GM23338 (cell line): ENCODE measurements at regions not wholly inside any gene's neighbourhood (a gene's known extent, or its start where the extent isn't known, plus 50 kb on each side); places are given as distances from the start of the nearest gene placed in this dataset.

Source experiments
- ATAC-seq: fragments of 200-7000 bp; cut with Tn5 transposase; 3 replicates; pipeline ENCODE4 v1.9.1; 2020
- DNase-seq: peaks from one replicate; pipeline ENCODE4 v3.0.0-alpha.2; 2015; ENCODE audit warnings: low spot score
- H2AFZ ChIP-seq: fragments of 200-600 bp; sonication (generic); 2 replicates; pipeline ENCODE4 v1.8.0; 2016; ENCODE audit warnings: antibody characterized with exemption, mild to moderate bottlenecking, moderate library complexity
- H3F3A ChIP-seq: fragments of 200-600 bp; sonication (generic); replicated peaks from 2 replicates; pipeline ENCODE4 v1.8.0; 2017; ENCODE audit warnings: antibody characterized with exemption, mixed run types, low read depth
- H3K27ac ChIP-seq: fragments of 200-600 bp; sonication (generic); 2 replicates; pipeline ENCODE4 v1.6.1; 2016; ENCODE audit warnings: low read depth
- H3K27me3 ChIP-seq: fragments of 200-600 bp; sonication (generic); 2 replicates; pipeline ENCODE4 v1.8.0; 2016; ENCODE audit warnings: mild to moderate bottlenecking, mixed run types, moderate library complexity; ENCODE audit not compliant: insufficient read depth
- H3K36me3 ChIP-seq: fragments of 200-600 bp; sonication (generic); 2 replicates; pipeline ENCODE4 v1.8.0; 2016; ENCODE audit warnings: mild to moderate bottlenecking; ENCODE audit not compliant: insufficient read depth
- H3K4me1 ChIP-seq: fragments of 200-600 bp; sonication (generic); 2 replicates; pipeline ENCODE4 v1.8.0; 2016; ENCODE audit warnings: mild to moderate bottlenecking, moderate library complexity; ENCODE audit not compliant: insufficient read depth
- H3K4me2 ChIP-seq: fragments of 200-600 bp; sonication (generic); 2 replicates; pipeline ENCODE4 v1.7.1; 2017; ENCODE audit warnings: mixed run types
- H3K4me3 ChIP-seq: fragments of 200-600 bp; sonication (generic); 2 replicates; pipeline ENCODE4 v1.6.1; 2016; ENCODE audit warnings: mixed run types
- H3K79me2 ChIP-seq: fragments of 200-600 bp; sonication (generic); replicated peaks from 2 replicates; pipeline ENCODE4 v1.8.0; 2017; ENCODE audit warnings: mild to moderate bottlenecking; ENCODE audit not compliant: insufficient read depth
- H3K9me2 ChIP-seq: fragments of 200-600 bp; sonication (generic); 2 replicates; pipeline ENCODE4 v1.8.0; 2017; ENCODE audit not compliant: insufficient read depth
- H4K20me1 ChIP-seq: fragments of 200-600 bp; sonication (generic); replicated peaks from 2 replicates; pipeline ENCODE4 v1.8.0; 2017; ENCODE audit warnings: mild to moderate bottlenecking; ENCODE audit not compliant: insufficient read depth
- H3K27ac Mint-ChIP-seq: 2 replicates; pipeline ENCODE4 v1.8.0; 2020; ENCODE audit warnings: inconsistent platforms, mild to moderate bottlenecking, moderate library complexity, mixed read lengths
- H3K27me3 Mint-ChIP-seq: 3 replicates; pipeline ENCODE4 v1.8.0; 2022; ENCODE audit warnings: low read depth, mild to moderate bottlenecking, moderate library complexity, mixed read lengths, inconsistent platforms; ENCODE audit not compliant: insufficient read depth, poor library complexity
- H3K36me3 Mint-ChIP-seq: 3 replicates; pipeline ENCODE4 v1.8.0; 2021; ENCODE audit warnings: low read depth, mild to moderate bottlenecking, inconsistent platforms, moderate library complexity, mixed read lengths
- H3K4me1 Mint-ChIP-seq: 3 replicates; pipeline ENCODE4 v1.8.0; 2020; ENCODE audit warnings: mild to moderate bottlenecking, inconsistent platforms, mixed read lengths
- H3K4me3 Mint-ChIP-seq: 3 replicates; pipeline ENCODE4 v1.8.0; 2021; ENCODE audit warnings: moderate library complexity, mild to moderate bottlenecking, inconsistent platforms, mixed read lengths
- H3K9me3 Mint-ChIP-seq: 3 replicates; pipeline ENCODE4 v1.8.0; 2020; ENCODE audit warnings: moderate library complexity, mild to moderate bottlenecking, inconsistent platforms, mixed read lengths
- CREB1 ChIP-seq: fragments of 250-450 bp; sonication (Bioruptor Pico); IDR thresholded peaks from 2 replicates; pipeline ENCODE4 v1.5.0; 2020; ENCODE audit warnings: low read depth, mild to moderate bottlenecking, moderate library complexity
- EZH2 ChIP-seq: fragments of 200-600 bp; sonication (generic); IDR thresholded peaks from one replicate; pipeline ENCODE4 v1.8.0; 2017; ENCODE audit warnings: antibody characterized with exemption, mild to moderate bottlenecking, low read depth; ENCODE audit not compliant: unreplicated experiment
- EZH2phosphoT487 ChIP-seq: fragments of 200-600 bp; sonication (generic); IDR thresholded peaks from one replicate; pipeline ENCODE4 v1.8.1; 2018; ENCODE audit warnings: antibody characterized with exemption; ENCODE audit not compliant: unreplicated experiment
- JUNB ChIP-seq: IDR thresholded peaks from one replicate; pipeline ENCODE4 v1.6.1; 2016; ENCODE audit warnings: antibody characterized with exemption; ENCODE audit not compliant: unreplicated experiment
- NANOG ChIP-seq: IDR thresholded peaks from 2 replicates; pipeline ENCODE4 v1.6.1; 2016; ENCODE audit warnings: antibody characterized with exemption, borderline replicate concordance
- POLR2AphosphoS5 ChIP-seq: IDR thresholded peaks from 2 replicates; pipeline ENCODE4 v1.6.1; 2016; ENCODE audit warnings: antibody characterized with exemption, low read depth
- STAT1 ChIP-seq: IDR thresholded peaks from one replicate; pipeline ENCODE4 v1.6.1; 2016; ENCODE audit warnings: antibody characterized with exemption; ENCODE audit not compliant: unreplicated experiment
- ZNF114 ChIP-seq: fragments of 250-450 bp; sonication (Bioruptor Pico); IDR thresholded peaks from 2 replicates; pipeline ENCODE4 v1.5.0; 2020; ENCODE audit warnings: mild to moderate bottlenecking, moderate library complexity
- ZNF331 ChIP-seq: fragments of 250-450 bp; sonication (Bioruptor Pico); IDR thresholded peaks from 2 replicates; pipeline ENCODE4 v1.5.0; 2020; ENCODE audit warnings: low read depth, mild to moderate bottlenecking, moderate library complexity
- TF ChIP-seq, protein P1 (sequence below): IDR thresholded peaks from one replicate; pipeline ENCODE4 v1.6.1; 2018; ENCODE audit warnings: antibody characterized with exemption; ENCODE audit not compliant: unreplicated experiment
- TF ChIP-seq, protein P2 (sequence below): fragments of 250-450 bp; sonication (Bioruptor Pico); IDR thresholded peaks from 2 replicates; pipeline ENCODE4 v1.5.0; 2020; ENCODE audit warnings: mild to moderate bottlenecking, moderate library complexity
- TF ChIP-seq, protein P3 (sequence below), 2 experiments: fragments of 200-600 bp in 1 of 2; sonication (generic) in 1 of 2; conservative IDR thresholded peaks; 2 replicates each; pipeline versions ENCODE4 v1.5.1 to v1.6.1; 2016 to 2017; ENCODE audit warnings: antibody characterized with exemption in 2 of 2, low read depth in 2 of 2, mild to moderate bottlenecking in 2 of 2, moderate library complexity in 1 of 2
- TF ChIP-seq, protein P4 (sequence below): IDR thresholded peaks from 2 replicates; pipeline ENCODE4 v1.6.1; 2016; ENCODE audit warnings: antibody characterized with exemption

DNA sequence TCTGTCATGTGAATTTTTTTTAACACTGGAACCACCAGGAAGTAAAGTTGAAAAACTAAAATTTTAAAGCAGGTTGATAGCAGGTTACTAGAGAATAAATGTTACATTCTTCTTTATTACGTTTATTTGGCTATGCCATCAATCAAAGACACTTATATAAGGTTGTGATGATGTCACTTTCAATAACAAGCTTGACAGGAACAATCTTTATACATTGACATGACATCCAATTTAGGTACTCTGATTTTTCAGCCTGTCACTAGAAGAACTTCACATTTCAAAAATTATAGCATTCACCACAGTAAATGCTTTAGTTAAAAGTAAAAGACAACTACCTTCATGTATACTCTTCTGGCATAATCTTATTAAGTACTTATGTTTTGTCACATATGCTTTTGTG is 696.8 kb upstream of the NCAM2 start:
- ATAC-seq, result no peak
- Histone ChIP-seq H4K20me1 (no peaks in the 10 kb centered on the region), H3K4me1 (no peaks in the 10 kb centered on the region), H2AFZ (no peak overlapping the region), H3K4me3 (no peak overlapping the region), H3K4me2 (no peak overlapping the region), H3K27ac (no peak overlapping the region), H3K79me2 (no peaks in the 10 kb centered on the region), H3K9me2 (no peaks in the 10 kb centered on the region), H3K27me3 (no peaks in the 10 kb centered on the region), H3F3A (no peaks in the 10 kb centered on the region), H3K36me3 (no peaks in the 10 kb centered on the region)
- Mint-ChIP-seq H3K9me3 (0 out of 3 replicates have a peak, but pooled peaks cover 2% of the 10 kb centered on the region), H3K27me3 (peaks cover 3% of the 10 kb centered on the region), H3K4me3 (no peak overlapping the region), H3K36me3 (no peaks in the 10 kb centered on the region), H3K4me1 (no peaks in the 10 kb centered on the region), H3K27ac (no peak overlapping the region)
- TF ChIP-seq, protein P1, sequence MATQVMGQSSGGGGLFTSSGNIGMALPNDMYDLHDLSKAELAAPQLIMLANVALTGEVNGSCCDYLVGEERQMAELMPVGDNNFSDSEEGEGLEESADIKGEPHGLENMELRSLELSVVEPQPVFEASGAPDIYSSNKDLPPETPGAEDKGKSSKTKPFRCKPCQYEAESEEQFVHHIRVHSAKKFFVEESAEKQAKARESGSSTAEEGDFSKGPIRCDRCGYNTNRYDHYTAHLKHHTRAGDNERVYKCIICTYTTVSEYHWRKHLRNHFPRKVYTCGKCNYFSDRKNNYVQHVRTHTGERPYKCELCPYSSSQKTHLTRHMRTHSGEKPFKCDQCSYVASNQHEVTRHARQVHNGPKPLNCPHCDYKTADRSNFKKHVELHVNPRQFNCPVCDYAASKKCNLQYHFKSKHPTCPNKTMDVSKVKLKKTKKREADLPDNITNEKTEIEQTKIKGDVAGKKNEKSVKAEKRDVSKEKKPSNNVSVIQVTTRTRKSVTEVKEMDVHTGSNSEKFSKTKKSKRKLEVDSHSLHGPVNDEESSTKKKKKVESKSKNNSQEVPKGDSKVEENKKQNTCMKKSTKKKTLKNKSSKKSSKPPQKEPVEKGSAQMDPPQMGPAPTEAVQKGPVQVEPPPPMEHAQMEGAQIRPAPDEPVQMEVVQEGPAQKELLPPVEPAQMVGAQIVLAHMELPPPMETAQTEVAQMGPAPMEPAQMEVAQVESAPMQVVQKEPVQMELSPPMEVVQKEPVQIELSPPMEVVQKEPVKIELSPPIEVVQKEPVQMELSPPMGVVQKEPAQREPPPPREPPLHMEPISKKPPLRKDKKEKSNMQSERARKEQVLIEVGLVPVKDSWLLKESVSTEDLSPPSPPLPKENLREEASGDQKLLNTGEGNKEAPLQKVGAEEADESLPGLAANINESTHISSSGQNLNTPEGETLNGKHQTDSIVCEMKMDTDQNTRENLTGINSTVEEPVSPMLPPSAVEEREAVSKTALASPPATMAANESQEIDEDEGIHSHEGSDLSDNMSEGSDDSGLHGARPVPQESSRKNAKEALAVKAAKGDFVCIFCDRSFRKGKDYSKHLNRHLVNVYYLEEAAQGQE, result no peak
- TF ChIP-seq, protein P2, sequence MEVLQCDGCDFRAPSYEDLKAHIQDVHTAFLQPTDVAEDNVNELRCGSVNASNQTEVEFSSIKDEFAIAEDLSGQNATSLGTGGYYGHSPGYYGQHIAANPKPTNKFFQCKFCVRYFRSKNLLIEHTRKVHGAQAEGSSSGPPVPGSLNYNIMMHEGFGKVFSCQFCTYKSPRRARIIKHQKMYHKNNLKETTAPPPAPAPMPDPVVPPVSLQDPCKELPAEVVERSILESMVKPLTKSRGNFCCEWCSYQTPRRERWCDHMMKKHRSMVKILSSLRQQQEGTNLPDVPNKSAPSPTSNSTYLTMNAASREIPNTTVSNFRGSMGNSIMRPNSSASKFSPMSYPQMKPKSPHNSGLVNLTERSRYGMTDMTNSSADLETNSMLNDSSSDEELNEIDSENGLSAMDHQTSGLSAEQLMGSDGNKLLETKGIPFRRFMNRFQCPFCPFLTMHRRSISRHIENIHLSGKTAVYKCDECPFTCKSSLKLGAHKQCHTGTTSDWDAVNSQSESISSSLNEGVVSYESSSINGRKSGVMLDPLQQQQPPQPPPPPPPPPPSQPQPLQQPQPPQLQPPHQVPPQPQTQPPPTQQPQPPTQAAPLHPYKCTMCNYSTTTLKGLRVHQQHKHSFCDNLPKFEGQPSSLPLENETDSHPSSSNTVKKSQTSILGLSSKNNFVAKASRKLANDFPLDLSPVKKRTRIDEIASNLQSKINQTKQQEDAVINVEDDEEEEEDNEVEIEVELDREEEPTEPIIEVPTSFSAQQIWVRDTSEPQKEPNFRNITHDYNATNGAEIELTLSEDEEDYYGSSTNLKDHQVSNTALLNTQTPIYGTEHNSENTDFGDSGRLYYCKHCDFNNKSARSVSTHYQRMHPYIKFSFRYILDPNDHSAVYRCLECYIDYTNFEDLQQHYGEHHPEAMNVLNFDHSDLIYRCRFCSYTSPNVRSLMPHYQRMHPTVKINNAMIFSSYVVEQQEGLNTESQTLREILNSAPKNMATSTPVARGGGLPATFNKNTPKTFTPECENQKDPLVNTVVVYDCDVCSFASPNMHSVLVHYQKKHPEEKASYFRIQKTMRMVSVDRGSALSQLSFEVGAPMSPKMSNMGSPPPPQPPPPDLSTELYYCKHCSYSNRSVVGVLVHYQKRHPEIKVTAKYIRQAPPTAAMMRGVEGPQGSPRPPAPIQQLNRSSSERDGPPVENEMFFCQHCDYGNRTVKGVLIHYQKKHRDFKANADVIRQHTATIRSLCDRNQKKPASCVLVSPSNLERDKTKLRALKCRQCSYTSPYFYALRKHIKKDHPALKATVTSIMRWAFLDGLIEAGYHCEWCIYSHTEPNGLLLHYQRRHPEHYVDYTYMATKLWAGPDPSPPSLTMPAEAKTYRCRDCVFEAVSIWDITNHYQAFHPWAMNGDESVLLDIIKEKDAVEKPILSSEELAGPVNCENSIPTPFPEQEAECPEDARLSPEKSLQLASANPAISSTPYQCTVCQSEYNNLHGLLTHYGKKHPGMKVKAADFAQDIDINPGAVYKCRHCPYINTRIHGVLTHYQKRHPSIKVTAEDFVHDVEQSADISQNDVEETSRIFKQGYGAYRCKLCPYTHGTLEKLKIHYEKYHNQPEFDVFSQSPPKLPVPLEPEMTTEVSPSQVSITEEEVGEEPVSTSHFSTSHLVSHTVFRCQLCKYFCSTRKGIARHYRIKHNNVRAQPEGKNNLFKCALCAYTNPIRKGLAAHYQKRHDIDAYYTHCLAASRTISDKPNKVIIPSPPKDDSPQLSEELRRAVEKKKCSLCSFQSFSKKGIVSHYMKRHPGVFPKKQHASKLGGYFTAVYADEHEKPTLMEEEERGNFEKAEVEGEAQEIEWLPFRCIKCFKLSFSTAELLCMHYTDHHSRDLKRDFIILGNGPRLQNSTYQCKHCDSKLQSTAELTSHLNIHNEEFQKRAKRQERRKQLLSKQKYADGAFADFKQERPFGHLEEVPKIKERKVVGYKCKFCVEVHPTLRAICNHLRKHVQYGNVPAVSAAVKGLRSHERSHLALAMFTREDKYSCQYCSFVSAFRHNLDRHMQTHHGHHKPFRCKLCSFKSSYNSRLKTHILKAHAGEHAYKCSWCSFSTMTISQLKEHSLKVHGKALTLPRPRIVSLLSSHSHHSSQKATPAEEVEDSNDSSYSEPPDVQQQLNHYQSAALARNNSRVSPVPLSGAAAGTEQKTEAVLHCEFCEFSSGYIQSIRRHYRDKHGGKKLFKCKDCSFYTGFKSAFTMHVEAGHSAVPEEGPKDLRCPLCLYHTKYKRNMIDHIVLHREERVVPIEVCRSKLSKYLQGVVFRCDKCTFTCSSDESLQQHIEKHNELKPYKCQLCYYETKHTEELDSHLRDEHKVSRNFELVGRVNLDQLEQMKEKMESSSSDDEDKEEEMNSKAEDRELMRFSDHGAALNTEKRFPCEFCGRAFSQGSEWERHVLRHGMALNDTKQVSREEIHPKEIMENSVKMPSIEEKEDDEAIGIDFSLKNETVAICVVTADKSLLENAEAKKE (CRISPR knock-in tag), result no peak
- TF ChIP-seq NANOG, result no peak
- no peak for TF ChIP-seq CREB1
- TF ChIP-seq JUNB, result no peak
- no peak for TF ChIP-seq STAT1
- TF ChIP-seq ZNF331, result no peak
- TF ChIP-seq POLR2AphosphoS5, result no peak
- no peak for TF ChIP-seq EZH2phosphoT487
- no peak for TF ChIP-seq EZH2
- no peak for TF ChIP-seq ZNF114
- TF ChIP-seq, protein P3, sequence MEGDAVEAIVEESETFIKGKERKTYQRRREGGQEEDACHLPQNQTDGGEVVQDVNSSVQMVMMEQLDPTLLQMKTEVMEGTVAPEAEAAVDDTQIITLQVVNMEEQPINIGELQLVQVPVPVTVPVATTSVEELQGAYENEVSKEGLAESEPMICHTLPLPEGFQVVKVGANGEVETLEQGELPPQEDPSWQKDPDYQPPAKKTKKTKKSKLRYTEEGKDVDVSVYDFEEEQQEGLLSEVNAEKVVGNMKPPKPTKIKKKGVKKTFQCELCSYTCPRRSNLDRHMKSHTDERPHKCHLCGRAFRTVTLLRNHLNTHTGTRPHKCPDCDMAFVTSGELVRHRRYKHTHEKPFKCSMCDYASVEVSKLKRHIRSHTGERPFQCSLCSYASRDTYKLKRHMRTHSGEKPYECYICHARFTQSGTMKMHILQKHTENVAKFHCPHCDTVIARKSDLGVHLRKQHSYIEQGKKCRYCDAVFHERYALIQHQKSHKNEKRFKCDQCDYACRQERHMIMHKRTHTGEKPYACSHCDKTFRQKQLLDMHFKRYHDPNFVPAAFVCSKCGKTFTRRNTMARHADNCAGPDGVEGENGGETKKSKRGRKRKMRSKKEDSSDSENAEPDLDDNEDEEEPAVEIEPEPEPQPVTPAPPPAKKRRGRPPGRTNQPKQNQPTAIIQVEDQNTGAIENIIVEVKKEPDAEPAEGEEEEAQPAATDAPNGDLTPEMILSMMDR (conservative IDR thresholded peaks at IDR 0.05; ENCODE audit: low read depth in 2 of 2), result no peak
- TF ChIP-seq, protein P4, sequence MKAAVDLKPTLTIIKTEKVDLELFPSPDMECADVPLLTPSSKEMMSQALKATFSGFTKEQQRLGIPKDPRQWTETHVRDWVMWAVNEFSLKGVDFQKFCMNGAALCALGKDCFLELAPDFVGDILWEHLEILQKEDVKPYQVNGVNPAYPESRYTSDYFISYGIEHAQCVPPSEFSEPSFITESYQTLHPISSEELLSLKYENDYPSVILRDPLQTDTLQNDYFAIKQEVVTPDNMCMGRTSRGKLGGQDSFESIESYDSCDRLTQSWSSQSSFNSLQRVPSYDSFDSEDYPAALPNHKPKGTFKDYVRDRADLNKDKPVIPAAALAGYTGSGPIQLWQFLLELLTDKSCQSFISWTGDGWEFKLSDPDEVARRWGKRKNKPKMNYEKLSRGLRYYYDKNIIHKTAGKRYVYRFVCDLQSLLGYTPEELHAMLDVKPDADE, result no peak
- no peak for DNase-seq
